Testis (tissue), 2 donors: ENCODE measurements at regions not wholly inside any gene's neighbourhood (a gene's known extent, or its start where the extent isn't known, plus 50 kb on each side); places are given as distances from the start of the nearest gene placed in this dataset.

Experiments used
- POLR2A ChIP-seq: fragments of 450-650 bp; IDR thresholded peaks from one replicate; pipeline ENCODE4 v1.6.1; 2017; ENCODE audit warnings: antibody characterized with exemption, mild to moderate bottlenecking, moderate library complexity
- TF ChIP-seq, protein P1 (sequence below), 3 experiments: fragments of 450-650 bp in 2 of 3; fragments of 200-600 bp in 1 of 3; sonication (generic) in 1 of 3; IDR thresholded peaks; one replicate each; pipeline ENCODE4 v1.5.1; 2016 to 2019; ENCODE audit warnings: antibody characterized with exemption in 3 of 3, mild to moderate bottlenecking in 2 of 3, moderate library complexity in 1 of 3

DNA sequence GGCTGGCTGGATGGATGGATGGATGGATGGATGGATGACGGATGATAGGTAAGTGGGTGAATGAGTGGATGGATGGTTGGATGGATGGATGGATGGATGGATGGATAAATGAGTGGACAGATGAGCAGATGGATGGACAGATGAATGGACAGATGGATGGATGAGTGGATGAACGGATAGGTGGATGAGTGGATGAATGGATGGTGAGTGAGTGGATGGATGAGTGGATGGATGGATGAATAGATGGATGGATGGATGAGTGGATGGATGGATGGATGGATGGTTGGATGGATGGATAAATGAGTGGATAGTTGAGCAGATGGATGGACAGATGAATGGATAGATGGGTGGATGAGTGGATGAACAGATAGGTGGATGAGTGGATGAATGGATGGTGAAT lies 340.7 kb upstream of the AUTS2 start:
- TF ChIP-seq, protein P1, sequence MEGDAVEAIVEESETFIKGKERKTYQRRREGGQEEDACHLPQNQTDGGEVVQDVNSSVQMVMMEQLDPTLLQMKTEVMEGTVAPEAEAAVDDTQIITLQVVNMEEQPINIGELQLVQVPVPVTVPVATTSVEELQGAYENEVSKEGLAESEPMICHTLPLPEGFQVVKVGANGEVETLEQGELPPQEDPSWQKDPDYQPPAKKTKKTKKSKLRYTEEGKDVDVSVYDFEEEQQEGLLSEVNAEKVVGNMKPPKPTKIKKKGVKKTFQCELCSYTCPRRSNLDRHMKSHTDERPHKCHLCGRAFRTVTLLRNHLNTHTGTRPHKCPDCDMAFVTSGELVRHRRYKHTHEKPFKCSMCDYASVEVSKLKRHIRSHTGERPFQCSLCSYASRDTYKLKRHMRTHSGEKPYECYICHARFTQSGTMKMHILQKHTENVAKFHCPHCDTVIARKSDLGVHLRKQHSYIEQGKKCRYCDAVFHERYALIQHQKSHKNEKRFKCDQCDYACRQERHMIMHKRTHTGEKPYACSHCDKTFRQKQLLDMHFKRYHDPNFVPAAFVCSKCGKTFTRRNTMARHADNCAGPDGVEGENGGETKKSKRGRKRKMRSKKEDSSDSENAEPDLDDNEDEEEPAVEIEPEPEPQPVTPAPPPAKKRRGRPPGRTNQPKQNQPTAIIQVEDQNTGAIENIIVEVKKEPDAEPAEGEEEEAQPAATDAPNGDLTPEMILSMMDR (IDR thresholded peaks at IDR 0.05), result no peak
- no peak for TF ChIP-seq POLR2A
